Right lobe of liver (tissue), 6 donors: ENCODE measurements at regions not wholly inside any gene's neighbourhood (a gene's known extent, or its start where the extent isn't known, plus 50 kb on each side); places are given as distances from the start of the nearest gene placed in this dataset.
"Not testable (repeated sequence)": the region's sequence is repeated elsewhere in the genome, so short reads cannot be mapped to it uniquely, and the experiment has no call there.

ENCODE experiments used
- ATAC-seq, 4 donors: fragments of 200-7000 bp; cut with Tn5 transposase; one replicate each; pipeline ENCODE4 v1.9.1; 2020; ENCODE audit warnings: mild to moderate bottlenecking in 4 of 4, moderate library complexity in 4 of 4
- DNase-seq, 3 donors: peaks; one replicate each; pipeline ENCODE4 v3.0.0-alpha.2; 2020
- H3K27ac ChIP-seq, 3 donors: fragments of 200-600 bp; one replicate each; pipeline ENCODE4 v1.8.0; 2022
- H3K27me3 ChIP-seq, 2 donors: fragments of 200-600 bp; one replicate each; pipeline ENCODE4 v1.8.0; 2022
- H3K36me3 ChIP-seq, 4 donors: fragments of 200-600 bp; sonication (generic) in 1 of 4; one replicate each; pipeline versions ENCODE4 v1.5.1 to v1.8.0; 2017 to 2022; ENCODE audit warnings: control low read depth in 1 of 4
- H3K4me1 ChIP-seq, 4 donors: fragments of 200-600 bp; sonication (generic) in 1 of 4; one replicate each; pipeline versions ENCODE4 v1.5.1 to v1.8.0; 2017 to 2022; ENCODE audit warnings: control low read depth in 1 of 4
- H3K4me3 ChIP-seq, 3 donors: fragments of 200-600 bp; one replicate each; pipeline ENCODE4 v1.8.0; 2022
- H3K9me3 ChIP-seq, 4 donors: fragments of 200-600 bp; sonication (generic) in 1 of 4; one replicate each; pipeline versions ENCODE4 v1.5.1 to v1.8.0; 2017 to 2022; ENCODE audit warnings: control low read depth in 1 of 4
- CTCF ChIP-seq, 4 donors: fragments of 200-600 bp in 3 of 4; fragments of 450-650 bp in 1 of 4; IDR thresholded peaks; one replicate each; pipeline versions ENCODE4 v1.5.1 to v1.8.0; 2016 to 2022; ENCODE audit warnings: antibody characterized with exemption in 4 of 4, mild to moderate bottlenecking in 2 of 4
- POLR2A ChIP-seq: fragments of 450-650 bp; IDR thresholded peaks from one replicate; pipeline ENCODE4 v1.6.1; 2017; ENCODE audit warnings: antibody characterized with exemption, mild to moderate bottlenecking
- WGBS: methylation state at CpG from one replicate; pipeline ENCODE4 v1.1.6; 2018; ENCODE audit warnings: low coverage, low lambda C conversion rate; ENCODE audit not compliant: insufficient coverage; ENCODE audit errors: missing lambda C conversion rate; 5-methylcytosine and 5-hydroxymethylcytosine counted together
- intact Hi-C, 2 donors: fragments of 100-400 bp; cut with DNase I; formaldehyde crosslinking; loops; one replicate each; pipeline versions ENCODE4 v1.11.2 to v1.14.1; 2022
- donor health status: DM: no; HTN: yes; CAD: no.
- donor health status: DM: no; HTN: no; CAD: no.
- donor health status: DM: no; HTN: no; CAD: no.
- donor health status: DM: no; HTN: yes; CAD: no.
- donor health status: DM: no; HTN: yes; CAD: no.

GRCh38 chr1:94299627-94300553, 62.5 kb upstream of the ARHGAP29 start:
- Histone ChIP-seq H3K36me3 (no peaks in the 10 kb centered on the region), H3K27me3 (no peaks in the 10 kb centered on the region), H3K4me3 (no peak overlapping the region), H3K27ac (peak overlapping the region in 1 of 3 donors; percentile 52), H3K4me1 (peaks cover 0 to 34% (median 11%) of the 10 kb centered on the region in 4 donors), H3K9me3 (no peaks in the 10 kb centered on the region)
- DNase-seq (no peak), ATAC-seq (peak; percentile 22 to 67 (median 36))
- intact Hi-C loops: no loop called here
- WGBS: 43% methylated on average over 5 of the region's 6 CpGs
- TF ChIP-seq CTCF (IDR thresholded peaks at IDR 0.05) (no peak), POLR2A (no peak)

GRCh38 chr1:94298861-94299260, 61.5 kb upstream of the ARHGAP29 start:
- TF ChIP-seq POLR2A (no peak), CTCF (IDR thresholded peaks at IDR 0.05) (no peak)
- H3K4me3 ChIP-seq: no peak overlapping the region
- H3K36me3 ChIP-seq: no peaks in the 10 kb centered on the region
- no peak for DNase-seq
- no peaks in the 10 kb centered on the region for H3K9me3 ChIP-seq
- peaks cover 0 to 34% (median 11%) of the 10 kb centered on the region in 4 donors for H3K4me1 ChIP-seq
- no peaks in the 10 kb centered on the region for H3K27me3 ChIP-seq
- peak; percentile 77 to 84 (median 79) for ATAC-seq
- peak overlapping the region in 1 of 3 donors; percentile 52 for H3K27ac ChIP-seq
- 0% methylated on average over 2 of the region's 2 CpGs for WGBS
- intact Hi-C loops: no loop called here

- Histone ChIP-seq H3K4me1 (peaks cover 0 to 27% (median 11%) of the 10 kb centered on the region in 4 donors), H3K4me3 (no peak overlapping the region), H3K27ac (no peak overlapping the region), H3K27me3 (no peaks in the 10 kb centered on the region), H3K9me3 (no peaks in the 10 kb centered on the region), H3K36me3 (no peaks in the 10 kb centered on the region)
- DNase-seq (no peak), ATAC-seq (peak in 2 of 4 donors; percentile 55 to 59)
- TF ChIP-seq CTCF (IDR thresholded peaks at IDR 0.05) (no peak), POLR2A (no peak)
- intact Hi-C loops: no loop called here
- WGBS: 69% methylated on average over 5 of the region's 5 CpGs
These were observed 58.6 kb upstream of the ARHGAP29 start for GRCh38 chr1:94296018-94296417.

DNA sequence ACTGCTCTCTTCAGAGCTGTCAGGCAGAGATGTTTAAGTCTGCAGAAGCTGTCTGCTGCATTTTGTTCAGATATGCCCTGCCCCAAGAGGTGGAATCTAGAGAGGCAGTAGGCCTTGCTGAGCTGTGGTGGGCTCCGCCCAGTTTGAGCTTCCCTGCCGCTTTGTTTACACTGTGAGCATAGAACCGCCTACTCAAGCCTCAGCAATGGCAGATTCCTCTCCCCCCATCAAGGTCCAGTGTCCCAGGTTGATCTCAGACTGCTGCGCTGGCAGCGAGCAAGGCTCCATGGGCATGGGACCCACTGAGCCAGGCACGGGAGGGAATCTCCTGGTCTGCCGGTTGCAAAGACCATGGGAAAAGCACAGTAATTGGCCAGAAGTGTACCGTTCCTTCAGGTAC, 55.6 kb upstream of the ARHGAP29 start:
- intact Hi-C loops, H3K4me3 ChIP-seq, H3K27ac ChIP-seq, DNase-seq, H3K27me3 ChIP-seq, H3K4me1 ChIP-seq, H3K9me3 ChIP-seq, ATAC-seq, H3K36me3 ChIP-seq: not testable (repeated sequence)
- WGBS: no CpG with 5 or more reads among the region's 8 CpGs

GRCh38 chr1:94289244-94289643, 51.9 kb upstream of the ARHGAP29 start:
- 88% methylated on average over 1 of the region's 1 CpG for WGBS
- H3K4me3 ChIP-seq, H3K27ac ChIP-seq, DNase-seq, H3K36me3 ChIP-seq, H3K27me3 ChIP-seq, H3K9me3 ChIP-seq, ATAC-seq, H3K4me1 ChIP-seq, intact Hi-C loops: not testable (repeated sequence)
